ENCODE measurements at regions not wholly inside any gene's neighbourhood (a gene's known extent, or its start where the extent isn't known, plus 50 kb on each side); places are given as distances from the start of the nearest gene placed in this dataset.

DNA sequence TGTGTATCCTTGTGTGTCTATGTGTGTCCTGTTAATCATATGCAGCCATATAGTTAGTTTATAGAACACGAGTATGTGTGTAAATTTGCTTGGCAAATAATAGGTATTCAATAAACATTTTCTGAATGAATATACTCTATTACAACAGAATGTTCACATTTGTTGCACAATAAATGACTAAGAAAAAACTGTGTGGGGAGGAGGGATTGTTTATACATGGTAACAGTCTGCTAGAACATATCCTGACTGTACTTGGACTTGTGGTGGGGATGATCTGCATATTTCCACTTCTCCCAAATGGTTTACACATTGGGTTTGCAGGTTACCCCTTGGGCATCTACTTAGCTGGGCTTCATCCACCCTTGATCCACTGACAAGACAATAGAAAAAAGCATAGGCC, 194.6 kb downstream of the INSC start:
- TF ChIP-seq, protein P1, sequence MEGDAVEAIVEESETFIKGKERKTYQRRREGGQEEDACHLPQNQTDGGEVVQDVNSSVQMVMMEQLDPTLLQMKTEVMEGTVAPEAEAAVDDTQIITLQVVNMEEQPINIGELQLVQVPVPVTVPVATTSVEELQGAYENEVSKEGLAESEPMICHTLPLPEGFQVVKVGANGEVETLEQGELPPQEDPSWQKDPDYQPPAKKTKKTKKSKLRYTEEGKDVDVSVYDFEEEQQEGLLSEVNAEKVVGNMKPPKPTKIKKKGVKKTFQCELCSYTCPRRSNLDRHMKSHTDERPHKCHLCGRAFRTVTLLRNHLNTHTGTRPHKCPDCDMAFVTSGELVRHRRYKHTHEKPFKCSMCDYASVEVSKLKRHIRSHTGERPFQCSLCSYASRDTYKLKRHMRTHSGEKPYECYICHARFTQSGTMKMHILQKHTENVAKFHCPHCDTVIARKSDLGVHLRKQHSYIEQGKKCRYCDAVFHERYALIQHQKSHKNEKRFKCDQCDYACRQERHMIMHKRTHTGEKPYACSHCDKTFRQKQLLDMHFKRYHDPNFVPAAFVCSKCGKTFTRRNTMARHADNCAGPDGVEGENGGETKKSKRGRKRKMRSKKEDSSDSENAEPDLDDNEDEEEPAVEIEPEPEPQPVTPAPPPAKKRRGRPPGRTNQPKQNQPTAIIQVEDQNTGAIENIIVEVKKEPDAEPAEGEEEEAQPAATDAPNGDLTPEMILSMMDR (IDR thresholded peaks at IDR 0.05): no peak
- no peak for TF ChIP-seq POLR2A (IDR thresholded peaks at IDR 0.05)
